Stimulated activated CD4-positive, alpha-beta T cell treated with anti-CD3 and anti-CD28 coated beads, Interleukin-1b, Interleukin-23, amount 100 ng/mL, for 48 hours (primary cell): ENCODE measurements at regions not wholly inside any gene's neighbourhood (a gene's known extent, or its start where the extent isn't known, plus 50 kb on each side); places are given as distances from the start of the nearest gene placed in this dataset.
"Not testable (repeated sequence)": the region's sequence is repeated elsewhere in the genome, so short reads cannot be mapped to it uniquely, and the experiment has no call there.

Experiments
- DNase-seq: peaks from one replicate; pipeline ENCODE4 v3.0.0-alpha.2; 2020

GRCh38 chr5:74497706-74498105 is 142.8 kb downstream of the ENC1 start:
- DNase-seq = no peak

GRCh38 chr5:74493411-74493810 is 147.1 kb downstream of the ENC1 start:
- no peak for DNase-seq

- no peak for DNase-seq
Observed at GRCh38 chr5:74492230-74492629, 148.3 kb downstream of the ENC1 start.

- no peak for DNase-seq
Observed at GRCh38 chr5:74491586-74491985, 148.9 kb downstream of the ENC1 start.

GRCh38 chr5:74490814-74491213 is 149.7 kb downstream of the ENC1 start:
- no peak for DNase-seq

GRCh38 chr5:74482990-74483389 is 157.5 kb downstream of the ENC1 start:
- DNase-seq = no peak

- DNase-seq = no peak
Observed at GRCh38 chr5:74482523-74482922, 158.0 kb downstream of the ENC1 start.

- not testable (repeated sequence) for DNase-seq
Observed at GRCh38 chr5:74481357-74481756, 159.2 kb downstream of the ENC1 start.

- no peak for DNase-seq
Observed at GRCh38 chr5:74480201-74480600, 160.3 kb downstream of the ENC1 start.

GRCh38 chr5:74478328-74478727 is 162.2 kb downstream of the ENC1 start:
- no peak for DNase-seq

- no peak for DNase-seq
Observed at GRCh38 chr5:74477761-74478160, 162.8 kb downstream of the ENC1 start.

GRCh38 chr5:74476819-74477453 is 163.6 kb downstream of the ENC1 start:
- DNase-seq = no peak

- DNase-seq = no peak
Observed at GRCh38 chr5:74476046-74476818, 164.3 kb downstream of the ENC1 start.

- DNase-seq = no peak
Observed at GRCh38 chr5:74471875-74472274, 168.7 kb downstream of the ENC1 start.

- DNase-seq = no peak
Observed at GRCh38 chr5:74469234-74469994, 171.1 kb downstream of the ENC1 start.

GRCh38 chr5:74468421-74468820 is 172.1 kb downstream of the ENC1 start:
- DNase-seq = no peak

GRCh38 chr5:74465724-74466123 is 174.8 kb downstream of the ENC1 start:
- DNase-seq = no peak

- no peak for DNase-seq
Observed at GRCh38 chr5:74464512-74465209, 175.9 kb downstream of the ENC1 start.

- DNase-seq = no peak
Observed at GRCh38 chr5:74462356-74462755, 178.2 kb downstream of the ENC1 start.

GRCh38 chr5:74461251-74461650 is 179.3 kb downstream of the ENC1 start:
- DNase-seq = no peak

GRCh38 chr5:74460694-74461093 is 179.8 kb downstream of the ENC1 start:
- no peak for DNase-seq

- no peak for DNase-seq
Observed at GRCh38 chr5:74459984-74460383, 180.5 kb downstream of the ENC1 start.

GRCh38 chr5:74457876-74458275 is 182.7 kb downstream of the ENC1 start:
- no peak for DNase-seq
